ENCODE measurements at regions not wholly inside any gene's neighbourhood (a gene's known extent, or its start where the extent isn't known, plus 50 kb on each side); places are given as distances from the start of the nearest gene placed in this dataset.

GRCh38 chr2:3942841-3943240 lies 239.5 kb downstream of the DCDC2C start (continued):
- TF ChIP-seq PRDM15 (CRISPR knock-in tag; IDR thresholded peaks at IDR 0.05) (no peak), SMAD1 (IDR thresholded peaks at IDR 0.05; ENCODE audit: low read depth, partially characterized antibody) (no peak), ZBTB11 (CRISPR knock-in tag; IDR thresholded peaks at IDR 0.05) (no peak), EED (IDR thresholded peaks at IDR 0.05; ENCODE audit: low read depth) (no peak), ZNF687 (IDR thresholded peaks at IDR 0.05) (no peak), BCLAF1 (IDR thresholded peaks at IDR 0.05) (no peak), RBBP5 (conservative IDR thresholded peaks at IDR 0.05) (no peak), PAX5 (IDR thresholded peaks at IDR 0.05; ENCODE audit: borderline replicate concordance, low read depth, low read length) (no peak)

Measured in GM12878 (cell line).